HCT116 (cell line): ENCODE measurements at regions not wholly inside any gene's neighbourhood (a gene's known extent, or its start where the extent isn't known, plus 50 kb on each side); places are given as distances from the start of the nearest gene placed in this dataset.

ENCODE experiments used
- ATAC-seq: fragments of 200-7000 bp; cut with Tn5 transposase; 2 replicates; pipeline ENCODE4 v1.9.1; 2020; ENCODE audit warnings: mild to moderate bottlenecking, moderate library complexity
- BruUV-seq: library from RNA; stranded (reverse); fragments of 400-500 nt; replicated peaks from 2 replicates; lab custom pipeline; 2021; lab: Mats Ljungman, UMichigan
- CTCF ChIA-PET: fragments of 300-600 bp; sonication (Branson Sonifier 250); formaldehyde crosslinking; loops from one replicate; lab custom pipeline; 2021; ENCODE audit warnings: antibody characterized with exemption; lab: Charles Lee
- POLR2A ChIA-PET: fragments of 300-600, 350-600 bp; sonication (Branson Sonifier 250); formaldehyde crosslinking; loops from one replicate; lab custom pipeline; 2021; ENCODE audit warnings: antibody characterized with exemption; lab: Charles Lee
- RAD21 ChIA-PET, 2 experiments: fragments of 300-600 bp; sonication (Branson Sonifier 250); formaldehyde crosslinking; loops; one replicate each; lab custom pipeline; 2023; ENCODE audit warnings: low total read pairs in 2 of 2; ENCODE audit not compliant: uncharacterized antibody in 2 of 2, unreplicated experiment in 2 of 2, low non-redundant PET in 1 of 2; lab: Charles Lee
- DNase-seq: peaks from one replicate; pipeline ENCODE4 v3.0.0-alpha.2; 2010; ENCODE audit warnings: low read depth, low spot score
- H2AFZ ChIP-seq: fragments of 200-600 bp; shearing (Covaris generic), sonication (generic); 2 replicates; pipeline ENCODE4 v1.6.1; 2017; ENCODE audit warnings: low read depth, mixed run types, mixed read lengths, antibody characterized with exemption, low read length; ENCODE audit not compliant: poor library complexity, severe bottlenecking
- H3K27ac ChIP-seq: 2 replicates; pipeline ENCODE4 v1.5.1; 2012; ENCODE audit warnings: low read depth, low read length
- H3K27me3 ChIP-seq: fragments of 200-600 bp; sonication (generic); 2 replicates; pipeline ENCODE4 v1.6.1; 2016; ENCODE audit warnings: mixed run types, low read length, mixed read lengths; ENCODE audit not compliant: insufficient read depth
- H3K36me3 ChIP-seq, 2 experiments: fragments of 200-500 bp in 1 of 2; fragments of 200-600 bp in 1 of 2; sonication (Bioruptor generic) in 1 of 2; sonication (generic) in 1 of 2; 2 replicates each; pipeline versions ENCODE4 v1.5.1 to v1.6.1; 2014 to 2016; ENCODE audit warnings: low read length in 2 of 2, inconsistent platforms in 1 of 2, mixed read lengths in 1 of 2, mixed run types in 1 of 2; ENCODE audit not compliant: insufficient read depth in 2 of 2, control insufficient read depth in 1 of 2
- H3K4me1 ChIP-seq, 2 experiments: fragments of 200-600 bp in 1 of 2; sonication (generic) in 1 of 2; 2 replicates each; pipeline versions ENCODE4 v1.5.1 to v1.6.1; 2012 to 2017; ENCODE audit warnings: low read length in 2 of 2, inconsistent platforms in 1 of 2, mild to moderate bottlenecking in 1 of 2, mixed read lengths in 1 of 2, mixed run types in 1 of 2, moderate library complexity in 1 of 2; ENCODE audit not compliant: insufficient read depth in 2 of 2, control insufficient read depth in 1 of 2
- H3K4me2 ChIP-seq: fragments of 200-600 bp; sonication (generic); 2 replicates; pipeline ENCODE4 v1.6.1; 2017; ENCODE audit warnings: mixed run types, low read length, mixed read lengths
- H3K4me3 ChIP-seq, 2 experiments: fragments of 200-600 bp in 1 of 2; sonication (generic) in 1 of 2; replicated peaks in 1 of 2; 2 replicates each; pipeline ENCODE4 v1.5.1; 2011 to 2016; ENCODE audit warnings: low read length in 2 of 2, control low read depth in 1 of 2, low read depth in 1 of 2, mild to moderate bottlenecking in 1 of 2, mixed read lengths in 1 of 2, mixed run types in 1 of 2
- H3K79me2 ChIP-seq: fragments of 200-600 bp; sonication (generic); 2 replicates; pipeline ENCODE4 v1.6.1; 2017; ENCODE audit warnings: mild to moderate bottlenecking, mixed run types, low read length, moderate library complexity, mixed read lengths; ENCODE audit not compliant: insufficient read depth
- H3K9ac ChIP-seq: fragments of 200-600 bp; sonication (generic); 2 replicates; pipeline ENCODE4 v1.6.1; 2016; ENCODE audit warnings: low read length, mixed read lengths
- H3K9me2 ChIP-seq: fragments of 200-600 bp; sonication (generic), shearing (Covaris generic); 2 replicates; pipeline ENCODE4 v1.6.1; 2017; ENCODE audit warnings: mixed run types, mild to moderate bottlenecking, moderate library complexity; ENCODE audit not compliant: insufficient read depth
- H3K9me3 ChIP-seq, 2 experiments: fragments of 200-500 bp in 1 of 2; fragments of 200-600 bp in 1 of 2; sonication (Bioruptor generic) in 1 of 2; sonication (generic) in 1 of 2; 2 replicates each; pipeline ENCODE4 v1.6.1; 2014 to 2017; ENCODE audit warnings: low read length in 2 of 2, mixed read lengths in 2 of 2, inconsistent platforms in 1 of 2, low read depth in 1 of 2, mild to moderate bottlenecking in 1 of 2, mixed run types in 1 of 2, moderate library complexity in 1 of 2; ENCODE audit not compliant: control insufficient read depth in 1 of 2, insufficient read depth in 1 of 2
- H4K20me1 ChIP-seq: fragments of 200-600 bp; sonication (generic), shearing (Covaris generic); 2 replicates; pipeline ENCODE4 v1.6.1; 2017; ENCODE audit warnings: mixed run types, mild to moderate bottlenecking, moderate library complexity; ENCODE audit not compliant: insufficient read depth
- CBX3 ChIP-seq: IDR thresholded peaks from 2 replicates; pipeline ENCODE4 v1.6.1; 2012; ENCODE audit warnings: low read depth
- CEBPB ChIP-seq: IDR thresholded peaks from 2 replicates; pipeline ENCODE4 v1.6.1; 2012; ENCODE audit warnings: low read depth
- EZH2 ChIP-seq: fragments of 200-600 bp; sonication (generic); IDR thresholded peaks from 2 replicates; pipeline ENCODE4 v1.6.1; 2017; ENCODE audit warnings: antibody characterized with exemption, mixed run types
- EZH2phosphoT487 ChIP-seq: fragments of 200-600 bp; IDR thresholded peaks from 2 replicates; pipeline ENCODE4 v1.6.1; 2018; ENCODE audit warnings: antibody characterized with exemption, borderline replicate concordance
- JUND ChIP-seq: IDR thresholded peaks from 2 replicates; pipeline ENCODE4 v1.6.1; 2012
- POLR2A ChIP-seq: IDR thresholded peaks from 2 replicates; pipeline ENCODE4 v1.7.0; 2011; ENCODE audit warnings: borderline replicate concordance; ENCODE audit not compliant: insufficient read depth, insufficient read length; ENCODE audit errors: extremely low read depth
- RAD21 ChIP-seq: IDR thresholded peaks from 2 replicates; pipeline ENCODE4 v1.6.1; 2012; ENCODE audit warnings: low read depth, mild to moderate bottlenecking
- SIN3A ChIP-seq: IDR thresholded peaks from 2 replicates; pipeline ENCODE4 v1.6.1; 2012; ENCODE audit warnings: low read depth
- SP1 ChIP-seq: IDR thresholded peaks from 2 replicates; pipeline ENCODE4 v1.6.1; 2012; ENCODE audit warnings: low read depth
- SRF ChIP-seq: IDR thresholded peaks from 2 replicates; pipeline ENCODE4 v1.6.1; 2012; ENCODE audit warnings: low read depth
- TCF7L2 ChIP-seq: IDR thresholded peaks from 2 replicates; pipeline ENCODE4 v1.7.0; 2011; ENCODE audit warnings: borderline replicate concordance, inconsistent platforms; ENCODE audit not compliant: insufficient read depth, insufficient read length; ENCODE audit errors: extremely low read depth
- YY1 ChIP-seq: IDR thresholded peaks from 2 replicates; pipeline ENCODE4 v1.6.1; 2011; ENCODE audit warnings: low read length, low read depth, moderate library complexity, mild to moderate bottlenecking; ENCODE audit not compliant: insufficient replicate concordance; ENCODE audit errors: extremely low read depth
- ZFX ChIP-seq: fragments of 450-650 bp; IDR thresholded peaks from 2 replicates; pipeline ENCODE4 v1.6.1; 2017
- ZNF274 ChIP-seq: fragments of 200-500 bp; sonication (Bioruptor generic); IDR thresholded peaks from 2 replicates; pipeline ENCODE4 v1.6.1; 2014; ENCODE audit warnings: mild to moderate bottlenecking, low read depth, low read length, inconsistent platforms
- intact Hi-C: fragments of 100-400 bp; cut with micrococcal nuclease; formaldehyde crosslinking; loops from 2 replicates; pipeline ENCODE4 v1.10.0; 2022
- TF ChIP-seq, protein P1 (sequence below): IDR thresholded peaks from 2 replicates; pipeline ENCODE4 v1.6.1; 2011; ENCODE audit warnings: mild to moderate bottlenecking, low read length, moderate library complexity; ENCODE audit not compliant: insufficient replicate concordance; ENCODE audit errors: extremely low read depth
- TF ChIP-seq, protein P2 (sequence below): IDR thresholded peaks from 2 replicates; pipeline ENCODE4 v1.6.1; 2012
- TF ChIP-seq, protein P3 (sequence below): IDR thresholded peaks from 2 replicates; pipeline ENCODE4 v1.6.1; 2012; ENCODE audit warnings: low read depth
- TF ChIP-seq, protein P4 (sequence below): IDR thresholded peaks from 2 replicates; pipeline ENCODE4 v1.6.1; 2012

DNA sequence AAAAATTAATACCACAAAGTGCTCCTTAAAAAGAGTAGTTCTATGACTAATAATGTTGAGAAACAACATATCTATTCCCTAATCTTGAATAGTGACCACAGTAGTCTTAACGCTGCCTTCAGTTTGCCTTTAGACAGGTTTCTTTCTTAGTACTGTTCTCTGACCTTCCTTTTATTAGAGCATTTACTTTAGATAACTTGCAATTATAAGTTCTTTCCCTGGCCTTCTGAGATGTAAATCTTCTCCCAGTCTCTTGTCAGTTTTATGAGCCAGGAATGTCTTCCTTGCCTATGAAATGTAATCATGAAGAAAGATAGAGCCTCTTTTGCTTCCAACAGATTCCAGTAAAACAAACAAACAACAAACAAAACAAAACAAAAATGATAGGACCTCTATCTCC is 1119.8 kb upstream of the LRRTM3 start:
- RAD21 ChIA-PET: no interaction called here

More for the DNA sequence above, 1119.8 kb upstream of the LRRTM3 start:
- H3K27me3 ChIP-seq: no peaks in the 10 kb centered on the region
- no peaks in the 10 kb centered on the region for H3K79me2 ChIP-seq
- no peaks in the 10 kb centered on the region for H4K20me1 ChIP-seq
- no peaks in the 10 kb centered on the region for H3K9me2 ChIP-seq
- no TSS peak for BruUV-seq
- intact Hi-C loops: no loop called here
- H3K4me1 ChIP-seq: no peaks in the 10 kb centered on the region
- DNase-seq (no peak), ATAC-seq (no peak)
- H3K9me3 ChIP-seq: no peaks in the 10 kb centered on the region
- H2AFZ ChIP-seq: no peak overlapping the region
- H3K9ac ChIP-seq: no peak overlapping the region
- H3K27ac ChIP-seq: no peak overlapping the region
- TF ChIP-seq, protein P1, sequence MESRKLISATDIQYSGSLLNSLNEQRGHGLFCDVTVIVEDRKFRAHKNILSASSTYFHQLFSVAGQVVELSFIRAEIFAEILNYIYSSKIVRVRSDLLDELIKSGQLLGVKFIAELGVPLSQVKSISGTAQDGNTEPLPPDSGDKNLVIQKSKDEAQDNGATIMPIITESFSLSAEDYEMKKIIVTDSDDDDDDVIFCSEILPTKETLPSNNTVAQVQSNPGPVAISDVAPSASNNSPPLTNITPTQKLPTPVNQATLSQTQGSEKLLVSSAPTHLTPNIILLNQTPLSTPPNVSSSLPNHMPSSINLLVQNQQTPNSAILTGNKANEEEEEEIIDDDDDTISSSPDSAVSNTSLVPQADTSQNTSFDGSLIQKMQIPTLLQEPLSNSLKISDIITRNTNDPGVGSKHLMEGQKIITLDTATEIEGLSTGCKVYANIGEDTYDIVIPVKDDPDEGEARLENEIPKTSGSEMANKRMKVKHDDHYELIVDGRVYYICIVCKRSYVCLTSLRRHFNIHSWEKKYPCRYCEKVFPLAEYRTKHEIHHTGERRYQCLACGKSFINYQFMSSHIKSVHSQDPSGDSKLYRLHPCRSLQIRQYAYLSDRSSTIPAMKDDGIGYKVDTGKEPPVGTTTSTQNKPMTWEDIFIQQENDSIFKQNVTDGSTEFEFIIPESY: no peak
- no peak for TF ChIP-seq RAD21
- no peak for TF ChIP-seq CEBPB
- TF ChIP-seq, protein P2, sequence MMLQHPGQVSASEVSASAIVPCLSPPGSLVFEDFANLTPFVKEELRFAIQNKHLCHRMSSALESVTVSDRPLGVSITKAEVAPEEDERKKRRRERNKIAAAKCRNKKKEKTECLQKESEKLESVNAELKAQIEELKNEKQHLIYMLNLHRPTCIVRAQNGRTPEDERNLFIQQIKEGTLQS: no peak
- no peak for TF ChIP-seq ZNF274
- no peak for TF ChIP-seq SRF
- TF ChIP-seq, protein P3, sequence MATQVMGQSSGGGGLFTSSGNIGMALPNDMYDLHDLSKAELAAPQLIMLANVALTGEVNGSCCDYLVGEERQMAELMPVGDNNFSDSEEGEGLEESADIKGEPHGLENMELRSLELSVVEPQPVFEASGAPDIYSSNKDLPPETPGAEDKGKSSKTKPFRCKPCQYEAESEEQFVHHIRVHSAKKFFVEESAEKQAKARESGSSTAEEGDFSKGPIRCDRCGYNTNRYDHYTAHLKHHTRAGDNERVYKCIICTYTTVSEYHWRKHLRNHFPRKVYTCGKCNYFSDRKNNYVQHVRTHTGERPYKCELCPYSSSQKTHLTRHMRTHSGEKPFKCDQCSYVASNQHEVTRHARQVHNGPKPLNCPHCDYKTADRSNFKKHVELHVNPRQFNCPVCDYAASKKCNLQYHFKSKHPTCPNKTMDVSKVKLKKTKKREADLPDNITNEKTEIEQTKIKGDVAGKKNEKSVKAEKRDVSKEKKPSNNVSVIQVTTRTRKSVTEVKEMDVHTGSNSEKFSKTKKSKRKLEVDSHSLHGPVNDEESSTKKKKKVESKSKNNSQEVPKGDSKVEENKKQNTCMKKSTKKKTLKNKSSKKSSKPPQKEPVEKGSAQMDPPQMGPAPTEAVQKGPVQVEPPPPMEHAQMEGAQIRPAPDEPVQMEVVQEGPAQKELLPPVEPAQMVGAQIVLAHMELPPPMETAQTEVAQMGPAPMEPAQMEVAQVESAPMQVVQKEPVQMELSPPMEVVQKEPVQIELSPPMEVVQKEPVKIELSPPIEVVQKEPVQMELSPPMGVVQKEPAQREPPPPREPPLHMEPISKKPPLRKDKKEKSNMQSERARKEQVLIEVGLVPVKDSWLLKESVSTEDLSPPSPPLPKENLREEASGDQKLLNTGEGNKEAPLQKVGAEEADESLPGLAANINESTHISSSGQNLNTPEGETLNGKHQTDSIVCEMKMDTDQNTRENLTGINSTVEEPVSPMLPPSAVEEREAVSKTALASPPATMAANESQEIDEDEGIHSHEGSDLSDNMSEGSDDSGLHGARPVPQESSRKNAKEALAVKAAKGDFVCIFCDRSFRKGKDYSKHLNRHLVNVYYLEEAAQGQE: no peak
- no peak for TF ChIP-seq SIN3A
- TF ChIP-seq SP1: no peak
- TF ChIP-seq EZH2phosphoT487: no peak
- TF ChIP-seq EZH2: no peak
- no peak for TF ChIP-seq TCF7L2
- no peak for TF ChIP-seq JUND
- no peak for TF ChIP-seq ZFX
- no peak for TF ChIP-seq YY1
- TF ChIP-seq, protein P4, sequence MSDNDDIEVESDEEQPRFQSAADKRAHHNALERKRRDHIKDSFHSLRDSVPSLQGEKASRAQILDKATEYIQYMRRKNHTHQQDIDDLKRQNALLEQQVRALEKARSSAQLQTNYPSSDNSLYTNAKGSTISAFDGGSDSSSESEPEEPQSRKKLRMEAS: no peak
- TF ChIP-seq POLR2A: no peak
- no peak for TF ChIP-seq CBX3
- ChIA-PET CTCF (no interaction called here), POLR2A (no interaction called here)
- no peak overlapping the region for H3K4me3 ChIP-seq
- H3K36me3 ChIP-seq: no peaks in the 10 kb centered on the region
- H3K4me2 ChIP-seq: no peak overlapping the region
